ENCODE measurements at regions not wholly inside any gene's neighbourhood (a gene's known extent, or its start where the extent isn't known, plus 50 kb on each side); places are given as distances from the start of the nearest gene placed in this dataset.

DNA sequence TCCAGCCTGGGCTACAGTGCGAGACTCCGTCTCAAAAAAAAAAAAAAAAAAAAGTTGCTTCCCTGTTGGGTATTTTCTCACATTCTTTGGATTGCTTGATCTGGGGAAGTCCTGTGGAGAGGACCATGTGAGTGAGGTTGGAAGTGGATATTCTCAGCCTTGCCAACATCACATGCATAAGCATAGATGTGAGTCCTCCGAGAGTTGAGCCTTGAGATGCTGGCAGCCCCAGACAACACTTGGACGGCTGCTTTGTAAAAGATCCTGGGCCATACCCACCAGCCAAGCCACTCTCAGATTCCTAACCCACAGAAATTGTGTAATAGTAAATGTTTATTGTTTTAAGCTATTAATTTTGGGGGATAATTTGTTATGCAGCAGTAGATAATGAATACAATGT lies 1570.0 kb upstream of the GOT2 start:
- no peak for TF ChIP-seq CTCF (IDR thresholded peaks at IDR 0.05; ENCODE audit: low read depth, low read length, poor library complexity, severe bottlenecking)
- no peak for TF ChIP-seq EZH2phosphoT487 (IDR thresholded peaks at IDR 0.05; ENCODE audit: borderline replicate concordance, low read length)

All from DOHH2 (cell line).